Osteocyte (in vitro differentiated cells): ENCODE measurements at regions not wholly inside any gene's neighbourhood (a gene's known extent, or its start where the extent isn't known, plus 50 kb on each side); places are given as distances from the start of the nearest gene placed in this dataset.
A peak's percentile ranks its signal among the peaks of the same experiment; 100 is the strongest.

Experiments used
- DNase-seq: peaks from one replicate; pipeline ENCODE4 v3.0.0; 2021; ENCODE audit warnings: mixed read lengths; ENCODE audit not compliant: unreplicated experiment; ENCODE audit errors: extremely low spot score
- H3K27ac Mint-ChIP-seq: one replicate; pipeline ENCODE4 v1.8.0; 2021; ENCODE audit warnings: mild to moderate bottlenecking, mixed read lengths; ENCODE audit not compliant: unreplicated experiment
- H3K27me3 Mint-ChIP-seq: one replicate; pipeline ENCODE4 v1.8.0; 2021; ENCODE audit warnings: mixed read lengths; ENCODE audit not compliant: unreplicated experiment
- H3K36me3 Mint-ChIP-seq: one replicate; pipeline ENCODE4 v1.8.0; 2021; ENCODE audit warnings: mixed read lengths; ENCODE audit not compliant: unreplicated experiment
- H3K4me1 Mint-ChIP-seq: one replicate; pipeline ENCODE4 v1.8.0; 2021; ENCODE audit warnings: mixed read lengths; ENCODE audit not compliant: unreplicated experiment
- H3K4me3 Mint-ChIP-seq: one replicate; pipeline ENCODE4 v1.8.0; 2021; ENCODE audit warnings: mild to moderate bottlenecking, moderate library complexity, mixed read lengths; ENCODE audit not compliant: unreplicated experiment
- H3K9me3 Mint-ChIP-seq: one replicate; pipeline ENCODE4 v1.8.0; 2021; ENCODE audit warnings: mixed read lengths; ENCODE audit not compliant: unreplicated experiment
- CTCF ChIP-seq: fragments of 200-600 bp; sonication (generic); IDR thresholded peaks from 2 replicates; pipeline ENCODE4 v1.5.0; 2021; ENCODE audit warnings: antibody characterized with exemption, mild to moderate bottlenecking, moderate library complexity

GRCh38 chr7:83861-84632, 108.3 kb upstream of the FAM20C start:
- Mint-ChIP-seq H3K36me3 (no peaks in the 10 kb centered on the region), H3K9me3 (no peaks in the 10 kb centered on the region), H3K27me3 (peaks cover 10% of the 10 kb centered on the region), H3K4me3 (no peak overlapping the region), H3K4me1 (peaks cover 43% of the 10 kb centered on the region), H3K27ac (no peak overlapping the region)
- no peak for TF ChIP-seq CTCF
- DNase-seq: peak; percentile 79

- H3K27me3 Mint-ChIP-seq: peaks cover 10% of the 10 kb centered on the region
- H3K27ac Mint-ChIP-seq: no peak overlapping the region
- H3K4me3 Mint-ChIP-seq: no peak overlapping the region
- H3K4me1 Mint-ChIP-seq: peaks cover 46% of the 10 kb centered on the region
- H3K9me3 Mint-ChIP-seq: no peaks in the 10 kb centered on the region
- TF ChIP-seq CTCF: no peak
- no peaks in the 10 kb centered on the region for H3K36me3 Mint-ChIP-seq
- peak; percentile 78 for DNase-seq
Observed at GRCh38 chr7:84633-85020, 107.7 kb upstream of the FAM20C start.

GRCh38 chr7:85074-85882, 107.1 kb upstream of the FAM20C start:
- no peak for TF ChIP-seq CTCF
- DNase-seq: peak; percentile 77
- peaks cover 10% of the 10 kb centered on the region for H3K27me3 Mint-ChIP-seq
- peaks cover 52% of the 10 kb centered on the region for H3K4me1 Mint-ChIP-seq
- no peaks in the 10 kb centered on the region for H3K36me3 Mint-ChIP-seq
- no peaks in the 10 kb centered on the region for H3K9me3 Mint-ChIP-seq
- H3K4me3 Mint-ChIP-seq: no peak overlapping the region
- no peak overlapping the region for H3K27ac Mint-ChIP-seq

GRCh38 chr7:85883-86515, 106.4 kb upstream of the FAM20C start:
- H3K4me3 Mint-ChIP-seq: no peak overlapping the region
- peak; percentile 76 for DNase-seq
- no peaks in the 10 kb centered on the region for H3K36me3 Mint-ChIP-seq
- peaks cover 5% of the 10 kb centered on the region for H3K27me3 Mint-ChIP-seq
- no peak for TF ChIP-seq CTCF
- H3K4me1 Mint-ChIP-seq: peaks cover 60% of the 10 kb centered on the region
- H3K9me3 Mint-ChIP-seq: no peaks in the 10 kb centered on the region
- H3K27ac Mint-ChIP-seq: no peak overlapping the region

- Mint-ChIP-seq H3K36me3 (no peaks in the 10 kb centered on the region), H3K27ac (no peak overlapping the region), H3K4me1 (peaks cover 65% of the 10 kb centered on the region), H3K4me3 (no peak overlapping the region), H3K9me3 (no peaks in the 10 kb centered on the region), H3K27me3 (no peaks in the 10 kb centered on the region)
- no peak for TF ChIP-seq CTCF
- peak; percentile 57 for DNase-seq
Observed at GRCh38 chr7:86629-87028, 105.7 kb upstream of the FAM20C start.
